DMS79 treated with DMSO at 0.1 percent for 48 hours (cell line): ENCODE measurements at regions not wholly inside any gene's neighbourhood (a gene's known extent, or its start where the extent isn't known, plus 50 kb on each side); places are given as distances from the start of the nearest gene placed in this dataset.

Experiments
- DNase-seq: peaks from one replicate; lab custom pipeline; 2025; lab: John Stamatoyannopoulos, UW

DNA sequence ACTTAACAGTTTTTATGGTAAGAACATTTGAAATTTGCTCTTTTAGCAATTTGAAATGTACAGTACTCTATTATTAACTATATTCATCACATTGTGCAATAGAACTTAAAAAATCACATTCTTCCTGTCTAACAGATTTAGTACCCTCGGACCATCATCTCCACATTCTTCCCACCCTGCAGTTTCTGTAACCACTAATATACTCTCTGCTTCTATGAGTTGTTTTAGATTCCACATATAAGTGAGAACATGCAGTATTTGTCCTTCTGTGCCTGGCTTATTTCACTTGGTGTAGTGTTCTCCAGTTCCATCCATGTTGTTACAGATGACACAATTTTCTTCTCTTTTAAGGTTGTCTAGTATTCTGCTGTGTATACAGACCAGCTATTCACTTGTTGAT is 88.9 kb upstream of the SEC61G start:
- DNase-seq = no peak

GRCh38 chr7:54856856-54857255 is 97.8 kb upstream of the SEC61G start:
- DNase-seq = no peak

DNA sequence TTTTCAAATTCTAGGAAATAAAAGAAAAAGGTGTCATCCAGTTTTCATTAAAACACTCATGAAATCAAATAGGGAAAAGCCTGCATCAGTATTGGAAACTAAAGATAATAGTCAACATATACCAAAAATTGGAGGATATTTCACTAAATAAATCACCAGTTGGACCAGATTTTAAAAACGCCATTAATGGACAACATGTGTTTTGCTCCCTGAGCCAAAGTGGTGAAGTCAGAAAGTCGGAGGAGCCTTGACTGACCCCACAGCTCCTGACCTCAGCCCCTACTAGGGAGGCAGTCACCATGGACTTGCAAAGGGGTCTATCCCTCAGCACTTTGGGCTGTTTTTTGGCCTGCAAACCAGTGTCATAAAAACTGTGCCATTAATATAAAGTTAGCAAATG is 98.3 kb upstream of the SEC61G start:
- DNase-seq = no peak

DNA sequence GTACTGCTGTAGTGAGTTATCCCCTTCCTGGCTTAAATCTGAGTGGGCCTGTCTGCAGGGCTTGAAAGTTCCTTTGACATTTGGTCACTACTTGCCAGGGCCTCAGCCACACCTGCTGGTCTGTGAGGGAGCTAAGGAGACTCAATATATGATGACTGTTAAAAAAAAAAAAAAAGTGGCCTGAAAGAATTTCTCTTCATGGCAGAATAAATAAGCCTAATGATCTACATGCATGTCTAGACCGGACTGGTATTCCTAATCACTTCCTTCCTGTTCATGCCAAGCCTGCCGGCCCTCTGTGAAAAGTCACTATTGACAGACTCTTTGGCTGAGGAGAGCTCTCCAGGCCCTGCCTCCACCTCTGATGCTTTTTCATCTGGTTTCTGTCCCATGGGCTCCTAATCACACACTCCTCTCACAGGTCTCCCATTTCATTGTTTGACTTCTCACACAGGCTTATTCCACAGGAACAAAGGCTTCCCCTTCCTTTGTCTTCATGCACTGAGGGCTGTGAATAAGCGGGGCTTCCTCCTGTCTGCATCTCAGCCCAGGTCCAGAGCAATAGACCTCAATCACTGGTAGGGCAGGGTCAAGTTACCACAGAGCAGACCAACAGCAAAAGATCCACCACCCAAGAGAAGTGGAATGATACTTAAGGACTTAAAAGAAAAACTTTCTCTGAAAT is 99.1 kb upstream of the SEC61G start:
- no peak for DNase-seq

- no peak for DNase-seq
These were observed 100.1 kb upstream of the SEC61G start for GRCh38 chr7:54859066-54859465.

DNA sequence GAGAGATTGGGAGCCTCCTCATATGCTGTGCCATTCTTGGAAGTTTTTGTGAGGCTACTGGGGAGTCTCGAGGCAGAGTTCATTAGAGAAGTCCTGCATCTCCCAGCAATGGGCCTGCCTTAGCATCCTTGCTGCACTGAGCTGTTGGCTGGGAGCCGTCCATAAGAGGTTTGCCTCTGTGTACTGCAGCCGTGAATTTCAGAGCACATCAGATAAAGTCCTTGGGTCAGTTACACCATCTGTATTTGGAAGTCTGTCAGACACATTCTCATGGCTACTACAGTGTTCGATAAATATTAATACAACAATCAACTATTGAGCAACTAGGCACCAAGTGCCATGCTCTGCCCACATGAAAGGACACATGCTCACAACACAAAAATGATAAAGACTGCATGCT is 100.5 kb upstream of the SEC61G start:
- DNase-seq = no peak

GRCh38 chr7:54860003-54860775 is 101.2 kb upstream of the SEC61G start:
- no peak for DNase-seq

- DNase-seq = no peak
These were observed 101.8 kb upstream of the SEC61G start for GRCh38 chr7:54860843-54861242.

DNA sequence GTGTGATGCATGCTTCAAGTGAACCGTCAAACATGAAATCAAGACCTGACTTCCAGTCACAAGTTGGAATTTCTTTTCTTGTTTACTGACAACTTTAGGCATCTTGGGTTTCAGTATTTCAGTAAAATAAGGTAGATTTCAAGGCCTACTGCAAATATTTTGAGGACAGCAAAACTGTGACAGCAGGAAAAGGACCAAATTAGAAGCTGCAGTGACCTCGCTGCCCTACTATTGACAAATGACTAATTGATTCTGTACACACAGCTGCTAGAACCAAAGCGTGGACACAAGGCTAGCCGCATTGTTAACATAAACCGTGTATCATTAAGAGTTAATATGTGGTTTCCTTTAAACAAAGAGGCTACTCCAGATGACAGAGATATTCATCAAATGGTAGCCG is 105.7 kb upstream of the SEC61G start:
- no peak for DNase-seq

DNA sequence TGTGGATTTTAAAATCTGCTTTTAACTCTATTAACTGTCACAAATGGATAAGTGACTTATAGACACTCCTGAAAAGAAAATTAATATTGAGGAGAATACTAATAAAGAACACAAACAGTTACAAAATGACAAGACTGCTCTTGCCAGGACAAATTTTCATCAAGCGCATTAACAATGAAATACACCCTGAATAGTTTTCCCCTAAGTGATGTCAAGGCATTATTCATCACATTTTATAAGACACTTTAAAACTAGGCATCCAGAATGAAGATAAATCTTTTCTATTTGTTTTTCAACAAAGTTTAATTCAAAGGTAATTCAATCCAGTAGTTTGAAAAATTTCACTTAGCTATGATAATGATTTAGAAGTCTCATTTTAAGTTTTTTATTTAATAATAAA is 110.5 kb upstream of the SEC61G start:
- DNase-seq = no peak

DNA sequence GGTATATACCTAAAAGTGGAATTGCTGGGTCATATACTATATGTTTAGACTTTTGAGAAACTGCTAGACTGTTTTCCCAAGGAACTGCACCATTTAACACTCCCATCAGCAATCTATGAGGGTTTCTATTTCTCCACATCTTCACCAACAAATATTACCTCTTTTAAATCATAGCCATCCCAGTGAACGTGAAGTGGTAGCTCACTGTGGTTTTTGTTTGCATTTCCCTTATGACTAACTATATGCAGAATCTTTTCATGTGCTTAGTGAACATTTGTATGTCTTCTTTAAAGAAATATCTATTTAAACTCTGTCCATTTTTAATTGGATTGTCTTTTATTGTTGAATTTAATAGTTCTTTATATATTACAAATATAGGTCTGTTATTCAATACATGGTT is 115.8 kb upstream of the SEC61G start:
- no peak for DNase-seq

DNA sequence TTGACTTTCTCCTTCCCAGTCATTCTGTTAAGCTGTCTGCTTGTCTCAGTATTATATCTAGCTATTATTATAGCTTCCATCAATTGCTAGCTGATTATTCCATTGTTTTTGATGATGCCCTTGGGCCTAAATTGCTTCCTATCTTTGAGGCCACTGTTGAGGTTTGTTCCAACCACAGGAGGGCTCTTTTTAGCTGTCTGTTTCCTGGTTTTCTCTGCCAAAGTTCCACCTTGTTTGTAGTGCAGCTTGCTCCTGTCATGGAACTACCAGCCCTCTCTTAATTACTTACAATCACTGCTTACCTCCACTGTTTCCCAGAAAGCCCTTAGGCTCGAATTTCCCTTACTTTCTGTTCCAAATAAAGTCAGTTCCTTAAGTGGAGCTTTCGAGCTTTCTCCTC is 118.7 kb upstream of the SEC61G start:
- DNase-seq = no peak

DNA sequence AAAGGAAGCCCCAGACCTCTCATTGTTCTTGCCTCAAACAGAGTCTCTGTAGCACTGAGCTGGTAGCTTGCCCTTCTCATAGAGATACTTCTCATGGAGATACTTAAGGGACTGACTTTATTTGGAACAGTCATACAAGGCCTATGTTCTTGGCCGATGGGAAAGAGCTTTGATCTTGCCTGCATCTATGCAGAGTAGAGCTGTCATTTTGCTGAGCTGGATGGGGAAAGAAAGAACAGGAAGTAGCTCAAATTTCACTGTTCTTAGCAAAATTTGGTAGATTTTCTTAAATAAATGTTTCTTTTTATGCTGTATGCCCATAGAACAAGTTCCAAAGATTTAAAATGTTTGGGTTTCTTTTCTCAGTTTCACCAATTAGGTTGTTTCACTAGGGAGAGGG is 119.3 kb upstream of the SEC61G start:
- no peak for DNase-seq

DNA sequence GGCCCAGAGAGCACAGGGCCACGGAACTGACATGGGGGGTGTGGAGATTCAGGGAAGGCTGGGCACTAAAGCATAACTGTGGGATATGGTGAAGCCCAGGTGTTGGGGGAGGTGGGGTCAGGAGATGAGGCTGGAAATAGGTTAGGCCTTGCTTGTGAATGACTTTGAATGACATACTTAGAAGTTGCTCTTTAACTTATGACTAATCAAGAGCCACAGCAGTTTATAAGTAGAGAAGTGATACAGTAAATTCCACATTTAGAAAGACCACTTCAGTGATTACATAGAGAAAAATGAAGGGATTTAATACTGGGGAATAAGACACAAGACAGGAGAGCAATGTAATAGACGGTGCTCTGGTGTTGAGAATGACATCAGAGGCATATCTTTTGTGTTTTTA is 120.8 kb upstream of the SEC61G start:
- no peak for DNase-seq

DNA sequence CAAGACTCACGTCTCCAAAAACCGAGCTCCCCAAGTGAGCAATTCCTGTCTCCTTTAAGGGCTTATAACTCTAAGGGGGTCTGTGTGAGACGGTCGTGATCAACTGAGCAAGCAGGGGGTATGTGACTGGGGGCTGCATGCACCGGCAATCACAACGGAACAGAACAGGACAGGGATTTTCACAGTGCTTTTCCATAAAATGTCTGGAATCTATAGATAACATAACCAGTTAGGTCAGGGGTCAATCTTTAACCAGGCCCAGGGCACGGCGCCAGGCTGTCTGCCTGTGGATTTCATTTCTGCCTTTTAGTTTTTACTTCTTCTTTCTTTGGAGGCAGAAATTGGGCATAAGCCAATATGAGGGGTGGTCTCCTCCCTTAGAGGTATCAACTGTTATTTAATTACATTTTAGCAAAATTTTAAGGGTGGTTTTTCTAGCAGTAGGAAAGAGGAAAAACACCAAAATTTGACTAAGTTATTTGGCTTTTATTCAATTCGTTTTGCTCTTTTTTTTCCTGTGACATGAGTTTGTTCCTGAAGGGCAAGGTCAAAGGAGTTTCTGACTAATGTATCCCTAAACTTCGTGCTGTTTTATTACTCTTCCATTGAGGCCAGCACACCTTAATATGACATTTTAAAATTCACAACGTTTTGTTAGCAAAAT is 121.4 kb upstream of the SEC61G start:
- DNase-seq = no peak

- no peak for DNase-seq
These were observed 123.0 kb upstream of the SEC61G start for GRCh38 chr7:54881816-54882520.

GRCh38 chr7:54882694-54883093 is 123.7 kb upstream of the SEC61G start:
- DNase-seq = no peak

DNA sequence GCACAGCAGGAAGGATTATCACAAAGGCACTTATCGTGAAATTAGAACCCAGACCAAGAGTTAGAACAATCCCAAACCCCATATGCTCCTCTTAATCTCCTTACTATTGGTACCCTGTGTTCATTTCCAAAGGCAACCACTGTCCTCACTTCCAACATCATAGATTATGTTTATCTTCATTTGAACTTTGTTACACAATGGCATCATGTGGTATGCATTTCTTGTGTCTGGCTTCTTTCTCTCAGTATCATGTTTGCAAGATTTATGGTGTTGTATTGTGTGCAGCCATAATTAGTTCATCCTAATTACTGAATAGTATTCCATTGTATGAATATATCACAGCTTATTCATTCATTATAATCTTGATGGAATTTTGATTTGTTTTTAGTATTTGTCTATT is 124.6 kb upstream of the SEC61G start:
- no peak for DNase-seq

- DNase-seq = no peak
These were observed 126.3 kb upstream of the SEC61G start for GRCh38 chr7:54885285-54885684.

GRCh38 chr7:54888067-54888733 is 129.2 kb upstream of the SEC61G start:
- DNase-seq = no peak

GRCh38 chr7:54888734-54889082 is 129.7 kb upstream of the SEC61G start:
- no peak for DNase-seq

DNA sequence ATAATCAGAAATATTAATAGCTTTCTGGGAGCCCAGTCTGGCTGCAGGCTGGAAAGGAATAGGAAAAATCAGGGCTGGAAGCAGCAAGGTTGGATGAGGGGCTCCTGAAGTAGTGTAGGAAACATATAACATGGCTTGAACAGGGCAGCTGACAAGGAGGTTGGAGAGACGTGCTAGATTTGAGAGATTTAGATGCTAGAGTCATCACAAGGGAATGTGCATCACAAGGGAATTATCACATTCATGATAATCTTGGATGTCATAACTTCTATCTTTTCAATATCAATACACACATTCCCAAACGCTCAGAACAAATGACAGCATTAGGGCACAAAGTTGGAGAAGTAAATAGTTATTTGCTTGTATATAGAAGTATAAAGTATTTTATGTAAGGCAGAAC is 120.9 kb upstream of the EGFR start:
- DNase-seq = no peak
